ENCODE measurements at regions not wholly inside any gene's neighbourhood (a gene's known extent, or its start where the extent isn't known, plus 50 kb on each side); places are given as distances from the start of the nearest gene placed in this dataset.

DNA sequence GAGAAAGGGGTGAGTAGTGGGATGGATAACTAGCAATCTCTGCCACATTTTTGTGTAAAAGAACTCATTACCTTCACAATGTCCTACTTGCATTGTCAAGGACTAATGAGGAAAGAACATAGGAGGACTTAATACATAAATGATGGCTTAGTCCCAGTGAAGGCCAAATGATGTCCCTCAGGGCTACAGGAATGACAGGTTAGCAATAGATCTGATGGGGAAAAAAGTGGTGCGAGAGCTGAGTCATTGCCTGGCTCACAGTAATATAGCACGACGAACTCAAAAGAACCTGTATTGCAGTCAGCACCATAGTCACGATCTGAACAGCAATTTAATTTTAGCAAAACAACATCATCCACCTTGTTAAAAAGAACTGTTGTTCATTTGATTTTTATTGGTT, 70.9 kb upstream of the ARHGAP36 start:
- TF ChIP-seq, protein P1, sequence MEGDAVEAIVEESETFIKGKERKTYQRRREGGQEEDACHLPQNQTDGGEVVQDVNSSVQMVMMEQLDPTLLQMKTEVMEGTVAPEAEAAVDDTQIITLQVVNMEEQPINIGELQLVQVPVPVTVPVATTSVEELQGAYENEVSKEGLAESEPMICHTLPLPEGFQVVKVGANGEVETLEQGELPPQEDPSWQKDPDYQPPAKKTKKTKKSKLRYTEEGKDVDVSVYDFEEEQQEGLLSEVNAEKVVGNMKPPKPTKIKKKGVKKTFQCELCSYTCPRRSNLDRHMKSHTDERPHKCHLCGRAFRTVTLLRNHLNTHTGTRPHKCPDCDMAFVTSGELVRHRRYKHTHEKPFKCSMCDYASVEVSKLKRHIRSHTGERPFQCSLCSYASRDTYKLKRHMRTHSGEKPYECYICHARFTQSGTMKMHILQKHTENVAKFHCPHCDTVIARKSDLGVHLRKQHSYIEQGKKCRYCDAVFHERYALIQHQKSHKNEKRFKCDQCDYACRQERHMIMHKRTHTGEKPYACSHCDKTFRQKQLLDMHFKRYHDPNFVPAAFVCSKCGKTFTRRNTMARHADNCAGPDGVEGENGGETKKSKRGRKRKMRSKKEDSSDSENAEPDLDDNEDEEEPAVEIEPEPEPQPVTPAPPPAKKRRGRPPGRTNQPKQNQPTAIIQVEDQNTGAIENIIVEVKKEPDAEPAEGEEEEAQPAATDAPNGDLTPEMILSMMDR (IDR thresholded peaks at IDR 0.05) = no peak
- TF ChIP-seq POLR2A (IDR thresholded peaks at IDR 0.05) = no peak
